22Rv1 (cell line): ENCODE measurements at regions not wholly inside any gene's neighbourhood (a gene's known extent, or its start where the extent isn't known, plus 50 kb on each side); places are given as distances from the start of the nearest gene placed in this dataset.
"Not testable (repeated sequence)": the region's sequence is repeated elsewhere in the genome, so short reads cannot be mapped to it uniquely, and the experiment has no call there.

Experiments used
- ZFX ChIP-seq: fragments of 450-650 bp; IDR thresholded peaks from 2 replicates; pipeline ENCODE4 v1.6.1; 2017; ENCODE audit warnings: antibody characterized with exemption, borderline replicate concordance
- TF ChIP-seq, protein P1 (sequence below): fragments of 450-650 bp; IDR thresholded peaks from 2 replicates; pipeline ENCODE4 v1.5.1; 2017; ENCODE audit warnings: mild to moderate bottlenecking

DNA sequence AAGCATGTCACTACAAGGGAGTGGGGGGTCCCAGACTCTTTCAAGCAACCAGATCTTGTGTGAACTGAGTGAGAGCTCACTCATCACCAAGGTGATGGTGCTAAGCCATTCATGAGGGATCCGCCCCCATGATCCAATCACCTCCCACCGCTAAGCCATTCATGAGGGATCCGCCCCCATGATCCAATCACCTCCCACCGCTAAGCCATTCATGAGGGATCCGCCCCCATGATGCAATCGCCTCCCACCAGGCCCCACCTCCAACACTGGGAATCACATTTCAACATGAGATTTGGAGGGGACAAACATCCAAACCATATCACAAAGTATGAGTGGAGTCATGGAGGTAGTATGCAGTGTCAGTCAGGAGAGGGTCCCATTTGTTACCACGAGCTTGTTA is 64.8 kb upstream of the PROKR2 start:
- TF ChIP-seq, protein P1, sequence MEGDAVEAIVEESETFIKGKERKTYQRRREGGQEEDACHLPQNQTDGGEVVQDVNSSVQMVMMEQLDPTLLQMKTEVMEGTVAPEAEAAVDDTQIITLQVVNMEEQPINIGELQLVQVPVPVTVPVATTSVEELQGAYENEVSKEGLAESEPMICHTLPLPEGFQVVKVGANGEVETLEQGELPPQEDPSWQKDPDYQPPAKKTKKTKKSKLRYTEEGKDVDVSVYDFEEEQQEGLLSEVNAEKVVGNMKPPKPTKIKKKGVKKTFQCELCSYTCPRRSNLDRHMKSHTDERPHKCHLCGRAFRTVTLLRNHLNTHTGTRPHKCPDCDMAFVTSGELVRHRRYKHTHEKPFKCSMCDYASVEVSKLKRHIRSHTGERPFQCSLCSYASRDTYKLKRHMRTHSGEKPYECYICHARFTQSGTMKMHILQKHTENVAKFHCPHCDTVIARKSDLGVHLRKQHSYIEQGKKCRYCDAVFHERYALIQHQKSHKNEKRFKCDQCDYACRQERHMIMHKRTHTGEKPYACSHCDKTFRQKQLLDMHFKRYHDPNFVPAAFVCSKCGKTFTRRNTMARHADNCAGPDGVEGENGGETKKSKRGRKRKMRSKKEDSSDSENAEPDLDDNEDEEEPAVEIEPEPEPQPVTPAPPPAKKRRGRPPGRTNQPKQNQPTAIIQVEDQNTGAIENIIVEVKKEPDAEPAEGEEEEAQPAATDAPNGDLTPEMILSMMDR: not testable (repeated sequence)
- TF ChIP-seq ZFX: not testable (repeated sequence)
